Ishikawa (cell line): ENCODE measurements at regions not wholly inside any gene's neighbourhood (a gene's known extent, or its start where the extent isn't known, plus 50 kb on each side); places are given as distances from the start of the nearest gene placed in this dataset.

Source experiments
- CEBPB ChIP-seq: IDR thresholded peaks from 2 replicates; pipeline ENCODE4 v1.6.1; 2012
- REST ChIP-seq: IDR thresholded peaks from 2 replicates; pipeline ENCODE4 v1.6.1; 2012; ENCODE audit warnings: low read depth, mild to moderate bottlenecking
- TAF1 ChIP-seq: IDR thresholded peaks from 2 replicates; pipeline ENCODE4 v1.6.1; 2012; ENCODE audit warnings: low read depth, mild to moderate bottlenecking
- TEAD4 ChIP-seq: IDR thresholded peaks from 2 replicates; pipeline ENCODE4 v1.6.1; 2012

GRCh38 chr6:113736978-113737377 lies 120.2 kb upstream of the MARCKS start:
- no peak for TF ChIP-seq TAF1
- no peak for TF ChIP-seq CEBPB
- TF ChIP-seq TEAD4: no peak
- TF ChIP-seq REST: no peak
